CD4-positive, alpha-beta memory T cell (primary cell): ENCODE measurements at regions not wholly inside any gene's neighbourhood (a gene's known extent, or its start where the extent isn't known, plus 50 kb on each side); places are given as distances from the start of the nearest gene placed in this dataset.
A peak's percentile ranks its signal among the peaks of the same experiment; 100 is the strongest.
"Not testable (repeated sequence)": the region's sequence is repeated elsewhere in the genome, so short reads cannot be mapped to it uniquely, and the experiment has no call there.

ENCODE experiments used
- CTCF ChIA-PET: fragments of 350-600 bp; sonication (Branson Sonifier 250); formaldehyde crosslinking; loops from one replicate; lab custom pipeline; 2021; ENCODE audit warnings: inconsistent platforms; ENCODE audit not compliant: partially characterized antibody; lab: Charles Lee
- POLR2A ChIA-PET: fragments of 350-600 bp; sonication (Branson Sonifier 250); formaldehyde crosslinking; loops from one replicate; lab custom pipeline; 2021; ENCODE audit not compliant: partially characterized antibody; lab: Charles Lee
- DNase-seq, 5 donors: peaks; one replicate each; pipeline versions ENCODE4 v3.0.0 to v3.0.0-alpha.2; 2020 to 2022; ENCODE audit warnings: mixed read lengths in 1 of 5
- H3K27ac ChIP-seq: one replicate; pipeline ENCODE4 v1.7.0; 2013; ENCODE audit warnings: low read depth, low read length
- H3K27me3 ChIP-seq: 2 replicates; pipeline ENCODE4 v1.7.0; 2013; ENCODE audit warnings: mild to moderate bottlenecking, low read length, moderate library complexity; ENCODE audit not compliant: insufficient read depth
- H3K36me3 ChIP-seq: 2 replicates; pipeline ENCODE4 v1.7.0; 2013; ENCODE audit warnings: mild to moderate bottlenecking, low read length, moderate library complexity; ENCODE audit not compliant: insufficient read depth
- H3K4me1 ChIP-seq: 2 replicates; pipeline ENCODE4 v1.7.0; 2013; ENCODE audit warnings: mild to moderate bottlenecking, low read length, moderate library complexity; ENCODE audit not compliant: insufficient read depth
- H3K4me3 ChIP-seq, 2 donors: one replicate each; pipeline ENCODE4 v1.7.0; 2013; ENCODE audit warnings: low read length in 2 of 2, mild to moderate bottlenecking in 1 of 2
- H3K9me3 ChIP-seq, 2 donors: one replicate each; pipeline ENCODE4 v1.7.0; 2013; ENCODE audit warnings: low read length in 2 of 2, control low read depth in 1 of 2; ENCODE audit not compliant: control insufficient read depth in 1 of 2
- H3K27ac Mint-ChIP-seq, 7 donors: one replicate each; pipeline ENCODE4 v1.8.0; 2020 to 2021; ENCODE audit warnings: mixed read lengths in 7 of 7, mild to moderate bottlenecking in 6 of 7, inconsistent platforms in 3 of 7, moderate library complexity in 3 of 7
- H3K27me3 Mint-ChIP-seq, 2 donors: one replicate each; pipeline ENCODE4 v1.8.0; 2020 to 2021; ENCODE audit warnings: mixed read lengths in 2 of 2
- H3K36me3 Mint-ChIP-seq, 2 donors: one replicate each; pipeline ENCODE4 v1.8.0; 2020 to 2021; ENCODE audit warnings: mixed read lengths in 2 of 2, inconsistent platforms in 1 of 2, mild to moderate bottlenecking in 1 of 2
- H3K4me1 Mint-ChIP-seq, 4 donors: one replicate each; pipeline ENCODE4 v1.8.0; 2020 to 2021; ENCODE audit warnings: mixed read lengths in 4 of 4, mild to moderate bottlenecking in 1 of 4
- H3K4me3 Mint-ChIP-seq, 8 donors: one replicate each; pipeline ENCODE4 v1.8.0; 2020 to 2021; ENCODE audit warnings: mixed read lengths in 8 of 8, mild to moderate bottlenecking in 7 of 8, moderate library complexity in 6 of 8, inconsistent platforms in 3 of 8
- H3K9me3 Mint-ChIP-seq, 8 donors: one replicate each; pipeline ENCODE4 v1.8.0; 2020 to 2021; ENCODE audit warnings: mixed read lengths in 8 of 8, mild to moderate bottlenecking in 5 of 8, inconsistent platforms in 3 of 8, moderate library complexity in 1 of 8
- intact Hi-C: fragments of 100-400 bp; cut with micrococcal nuclease; formaldehyde crosslinking; loops from one replicate; pipeline ENCODE4 v1.15.1; 2023

- ChIA-PET CTCF (no interaction called here), POLR2A (no interaction called here)
- no peaks in the 10 kb centered on the region for H3K36me3 ChIP-seq
- H3K4me1 ChIP-seq = peaks cover 4% of the 10 kb centered on the region
- no peak for DNase-seq
- H3K9me3 ChIP-seq = no peaks in the 10 kb centered on the region
- Mint-ChIP-seq H3K27me3 (peaks cover 7 to 11% of the 10 kb centered on the region in 2 donors), H3K36me3 (no peaks in the 10 kb centered on the region), H3K4me3 (no peak overlapping the region), H3K27ac (no peak overlapping the region), H3K9me3 (no peaks in the 10 kb centered on the region), H3K4me1 (peaks cover under 1 to 6% (median 3%) of the 10 kb centered on the region in 4 donors)
- no peaks in the 10 kb centered on the region for H3K27me3 ChIP-seq
- intact Hi-C loops = no loop called here
- no peak overlapping the region for H3K27ac ChIP-seq
- H3K4me3 ChIP-seq = no peak overlapping the region
Observed at GRCh38 chr12:112615196-112615595, 176.4 kb upstream of the RPH3A start.

DNA sequence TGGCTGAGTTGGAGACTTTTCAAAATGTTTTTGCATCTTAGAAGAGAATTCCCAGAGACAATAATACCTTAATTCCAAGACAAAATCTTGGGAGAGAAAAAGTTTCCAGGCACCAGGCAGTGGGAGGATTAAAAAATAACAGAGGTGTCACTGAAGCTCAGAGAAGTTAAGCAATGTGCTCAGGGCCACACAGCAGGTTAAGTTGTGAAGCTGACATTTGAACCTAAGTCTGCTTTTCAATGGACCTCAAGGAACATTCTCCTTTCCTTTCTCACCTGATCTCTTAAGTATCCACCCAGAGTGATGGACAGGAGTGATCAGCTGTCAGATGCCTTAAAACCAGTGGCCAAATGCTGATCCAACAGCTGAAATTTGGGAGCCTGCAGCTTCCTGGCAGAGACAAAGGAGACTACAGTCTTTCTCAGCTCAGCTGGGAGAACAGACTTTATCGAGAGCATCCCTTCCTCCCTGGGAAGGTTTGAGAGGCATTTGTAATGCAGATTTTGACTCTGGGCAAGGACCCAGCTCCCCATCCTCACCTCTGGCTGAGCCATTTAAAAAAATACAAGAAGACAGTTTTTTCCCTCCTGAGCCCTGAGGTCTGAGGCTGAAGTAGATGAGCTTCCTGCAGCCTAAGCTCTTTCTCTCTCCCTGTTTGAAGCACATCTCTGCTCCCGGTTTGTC lies 174.9 kb upstream of the RPH3A start:
- Histone ChIP-seq H3K27ac (no peak overlapping the region), H3K4me1 (peaks cover 4% of the 10 kb centered on the region), H3K4me3 (no peak overlapping the region), H3K36me3 (no peaks in the 10 kb centered on the region), H3K27me3 (no peaks in the 10 kb centered on the region), H3K9me3 (no peaks in the 10 kb centered on the region)
- Mint-ChIP-seq H3K36me3 (no peaks in the 10 kb centered on the region), H3K4me3 (peak overlapping the region in 4 of 8 donors; percentile 38 to 65 (median 54)), H3K4me1 (peaks cover 3 to 6% (median 5%) of the 10 kb centered on the region in 4 donors), H3K27me3 (peaks cover 7 to 14% of the 10 kb centered on the region in 2 donors), H3K9me3 (peaks cover 0 to 5% (median 0%) of the 10 kb centered on the region in 8 donors), H3K27ac (peak overlapping the region in 1 of 7 donors; percentile 13)
- no peak for DNase-seq
- intact Hi-C loops = no loop called here
- ChIA-PET POLR2A (no interaction called here), CTCF (no interaction called here)

DNA sequence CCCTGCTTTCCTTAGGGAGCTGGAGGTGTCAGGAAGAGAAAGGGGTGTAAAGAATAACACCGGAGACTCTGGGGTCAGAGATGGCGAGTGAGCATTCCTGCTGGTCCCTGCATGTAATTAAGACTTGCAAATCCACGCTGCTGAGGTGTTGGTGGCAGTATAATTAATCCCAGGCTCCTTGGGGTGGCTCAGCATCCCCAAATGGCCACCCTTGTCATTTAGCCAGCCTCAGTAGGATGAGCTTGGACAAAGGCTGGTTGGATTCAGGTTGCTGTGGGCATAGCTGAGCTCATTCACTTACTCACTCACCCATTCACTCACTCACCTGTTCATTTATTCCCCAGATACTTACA lies 174.4 kb upstream of the RPH3A start:
- Histone ChIP-seq H3K4me1 (peaks cover 4% of the 10 kb centered on the region), H3K36me3 (no peaks in the 10 kb centered on the region), H3K4me3 (peak overlapping the region in 1 of 2 donors; percentile 9), H3K27me3 (no peaks in the 10 kb centered on the region), H3K9me3 (no peaks in the 10 kb centered on the region), H3K27ac (no peak overlapping the region)
- H3K27me3 Mint-ChIP-seq = peaks cover 7 to 14% of the 10 kb centered on the region in 2 donors
- peak overlapping the region in 6 of 8 donors; percentile 17 to 65 (median 46) for H3K4me3 Mint-ChIP-seq
- peak overlapping the region in 1 of 7 donors; percentile 13 for H3K27ac Mint-ChIP-seq
- no peak for DNase-seq
- CTCF ChIA-PET = no interaction called here
- H3K9me3 Mint-ChIP-seq = peaks cover 0 to 5% (median 0%) of the 10 kb centered on the region in 8 donors
- intact Hi-C loops = no loop called here
- no peaks in the 10 kb centered on the region for H3K36me3 Mint-ChIP-seq
- peaks cover 3 to 6% (median 5%) of the 10 kb centered on the region in 4 donors for H3K4me1 Mint-ChIP-seq
- POLR2A ChIA-PET = no interaction called here

- Histone ChIP-seq H3K27ac (no peak overlapping the region), H3K4me3 (no peak overlapping the region), H3K36me3 (no peaks in the 10 kb centered on the region), H3K27me3 (no peaks in the 10 kb centered on the region), H3K9me3 (no peaks in the 10 kb centered on the region), H3K4me1 (peaks cover 3% of the 10 kb centered on the region)
- no peak overlapping the region for H3K4me3 Mint-ChIP-seq
- H3K27ac Mint-ChIP-seq = peak overlapping the region in 1 of 7 donors; percentile 10
- H3K4me1 Mint-ChIP-seq = peaks cover 0 to 10% (median 7%) of the 10 kb centered on the region in 4 donors
- no peak for DNase-seq
- peaks cover 6 to 9% of the 10 kb centered on the region in 2 donors for H3K27me3 Mint-ChIP-seq
- POLR2A ChIA-PET = no interaction called here
- intact Hi-C loops = no loop called here
- peaks cover 0 to 10% (median 4%) of the 10 kb centered on the region in 8 donors for H3K9me3 Mint-ChIP-seq
- CTCF ChIA-PET = no interaction called here
- H3K36me3 Mint-ChIP-seq = no peaks in the 10 kb centered on the region
Observed at GRCh38 chr12:112627851-112628250, 163.7 kb upstream of the RPH3A start.

DNA sequence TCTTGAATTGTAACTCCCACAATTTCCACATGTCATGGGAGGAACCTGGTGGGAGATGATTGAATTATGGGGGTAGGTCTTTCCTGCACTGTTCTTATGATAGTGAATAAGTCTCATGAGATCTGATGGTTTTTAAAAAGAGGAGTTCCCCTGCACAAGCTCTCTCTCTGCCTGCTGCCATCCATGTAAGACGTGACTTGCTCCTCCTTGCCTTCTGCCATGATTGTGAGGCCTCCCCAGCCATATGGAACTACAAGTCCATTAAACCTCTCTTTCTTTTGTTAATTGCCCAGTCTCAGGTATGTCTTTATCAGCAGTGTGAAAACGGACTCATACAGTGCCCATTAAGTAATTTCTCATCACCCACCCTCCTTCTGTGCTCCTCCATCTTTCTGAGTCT lies 159.6 kb upstream of the RPH3A start:
- intact Hi-C loops, H3K9me3 Mint-ChIP-seq, H3K4me3 ChIP-seq, H3K36me3 ChIP-seq, POLR2A ChIA-PET, H3K9me3 ChIP-seq, H3K27ac Mint-ChIP-seq, H3K36me3 Mint-ChIP-seq, DNase-seq, H3K27me3 ChIP-seq, H3K27ac ChIP-seq, CTCF ChIA-PET, H3K4me3 Mint-ChIP-seq, H3K4me1 ChIP-seq: not testable (repeated sequence)
- H3K4me1 Mint-ChIP-seq = peaks cover 0 to 10% (median 7%) of the 10 kb centered on the region in 4 donors
- H3K27me3 Mint-ChIP-seq = peaks cover 9 to 11% of the 10 kb centered on the region in 2 donors

DNA sequence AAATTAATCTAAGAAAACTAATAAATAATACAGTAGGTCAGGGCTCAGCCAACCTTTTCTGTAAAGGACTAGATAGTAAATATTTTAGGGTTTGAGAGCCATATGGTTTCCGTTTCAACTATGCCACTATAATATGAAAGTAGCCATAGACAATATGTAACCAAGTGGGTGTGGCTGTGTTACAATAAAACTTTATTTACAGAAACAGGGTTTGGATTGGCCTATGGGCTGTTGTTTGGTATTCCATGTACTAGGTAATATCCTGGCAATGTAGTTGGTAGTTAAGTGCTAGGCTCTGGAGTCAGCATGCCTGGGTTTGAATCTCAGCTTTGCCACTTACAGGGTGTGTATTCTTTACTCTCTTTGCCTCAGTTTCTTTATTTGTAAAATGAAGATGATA lies 156.5 kb upstream of the RPH3A start:
- H3K27me3 Mint-ChIP-seq = peaks cover 9 to 19% of the 10 kb centered on the region in 2 donors
- no peak overlapping the region for H3K27ac Mint-ChIP-seq
- Histone ChIP-seq H3K36me3 (no peaks in the 10 kb centered on the region), H3K9me3 (no peaks in the 10 kb centered on the region), H3K27ac (no peak overlapping the region), H3K27me3 (peaks cover 9% of the 10 kb centered on the region), H3K4me3 (no peak overlapping the region), H3K4me1 (no peaks in the 10 kb centered on the region)
- ChIA-PET POLR2A (no interaction called here), CTCF (no interaction called here)
- H3K4me1 Mint-ChIP-seq = no peaks in the 10 kb centered on the region
- H3K36me3 Mint-ChIP-seq = no peaks in the 10 kb centered on the region
- DNase-seq = no peak
- peaks cover 0 to 10% (median 4%) of the 10 kb centered on the region in 8 donors for H3K9me3 Mint-ChIP-seq
- intact Hi-C loops = no loop called here
- H3K4me3 Mint-ChIP-seq = no peak overlapping the region

DNA sequence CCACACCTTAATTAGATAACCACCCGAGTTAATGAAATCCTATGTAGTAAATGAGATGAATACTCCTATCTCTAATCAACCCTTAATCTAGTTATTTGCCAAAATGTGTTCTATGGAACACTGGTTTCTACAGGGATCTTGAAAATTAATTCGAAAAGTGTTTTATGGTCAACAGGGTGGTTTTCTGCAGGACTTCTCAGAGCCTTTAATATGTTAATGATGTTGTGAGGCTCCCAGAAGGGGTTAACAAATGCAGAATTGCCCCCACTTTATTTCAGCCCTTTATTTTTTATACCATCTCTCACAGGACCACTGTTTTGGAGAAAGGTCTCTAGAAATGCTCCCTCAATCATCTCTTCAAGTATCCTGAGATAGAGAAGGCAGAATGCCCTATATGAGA lies 153.1 kb upstream of the RPH3A start:
- Histone ChIP-seq H3K4me3 (no peak overlapping the region), H3K4me1 (no peaks in the 10 kb centered on the region), H3K9me3 (no peaks in the 10 kb centered on the region), H3K27me3 (peaks cover 9% of the 10 kb centered on the region), H3K36me3 (no peaks in the 10 kb centered on the region), H3K27ac (no peak overlapping the region)
- Mint-ChIP-seq H3K36me3 (no peaks in the 10 kb centered on the region), H3K9me3 (peaks cover 0 to 3% (median 0%) of the 10 kb centered on the region in 8 donors), H3K27me3 (peaks cover 8 to 19% of the 10 kb centered on the region in 2 donors), H3K27ac (no peak overlapping the region), H3K4me1 (no peaks in the 10 kb centered on the region), H3K4me3 (no peak overlapping the region)
- ChIA-PET POLR2A (no interaction called here), CTCF (no interaction called here)
- intact Hi-C loops = no loop called here
- DNase-seq = no peak
